ENCODE measurements at regions not wholly inside any gene's neighbourhood (a gene's known extent, or its start where the extent isn't known, plus 50 kb on each side); places are given as distances from the start of the nearest gene placed in this dataset.

DNA sequence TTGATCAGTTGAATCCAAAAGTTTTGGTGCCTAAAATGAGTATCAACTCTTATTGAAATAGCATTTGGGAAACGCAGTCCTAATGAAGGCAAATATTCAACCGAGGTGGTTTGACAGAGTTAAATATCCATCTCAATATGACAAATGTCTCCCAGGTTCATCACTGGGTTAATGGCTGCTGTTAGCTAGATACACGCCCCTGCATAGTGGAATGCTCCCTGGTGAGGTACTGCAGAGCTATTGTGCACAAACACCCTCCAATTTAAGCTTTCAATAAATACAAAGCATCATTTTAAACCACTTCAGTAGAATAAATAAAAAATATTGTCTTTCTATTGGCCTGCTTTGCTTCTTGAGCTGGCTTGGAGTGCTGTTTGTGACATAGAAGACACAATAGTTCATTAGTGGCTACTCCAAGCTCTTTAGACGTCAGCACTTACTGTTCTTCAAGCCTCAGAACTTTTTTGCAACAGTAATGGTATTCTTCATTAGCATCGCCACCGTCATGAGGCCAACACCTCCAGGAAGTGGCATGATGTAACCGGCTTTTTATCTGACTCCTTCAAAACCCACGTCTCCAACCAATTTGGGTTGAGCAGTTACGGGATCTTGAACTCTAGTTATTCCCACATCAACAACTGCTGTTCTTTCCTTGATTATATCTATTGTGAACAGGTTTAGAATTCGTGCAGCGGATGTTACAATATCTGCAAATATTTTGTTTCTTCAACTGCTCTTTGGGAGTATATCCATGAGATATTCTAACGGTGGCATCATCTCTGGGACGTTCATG lies 1159.6 kb upstream of the EPHA6 start:
- Mint-ChIP-seq H3K27me3 (ENCODE audit: unreplicated experiment) (peaks cover 4% of the 10 kb centered on the region), H3K36me3 (ENCODE audit: unreplicated experiment) (no peaks in the 10 kb centered on the region), H3K27ac (ENCODE audit: unreplicated experiment) (no peak overlapping the region), H3K4me3 (ENCODE audit: unreplicated experiment) (no peak overlapping the region), H3K9me3 (ENCODE audit: unreplicated experiment) (peaks cover 1% of the 10 kb centered on the region), H3K4me1 (ENCODE audit: low read depth, unreplicated experiment) (no peaks in the 10 kb centered on the region)
- TF ChIP-seq CTCF (IDR thresholded peaks at IDR 0.05; ENCODE audit: partially characterized antibody, unreplicated experiment), result no peak
- no peak for DNase-seq

DNA sequence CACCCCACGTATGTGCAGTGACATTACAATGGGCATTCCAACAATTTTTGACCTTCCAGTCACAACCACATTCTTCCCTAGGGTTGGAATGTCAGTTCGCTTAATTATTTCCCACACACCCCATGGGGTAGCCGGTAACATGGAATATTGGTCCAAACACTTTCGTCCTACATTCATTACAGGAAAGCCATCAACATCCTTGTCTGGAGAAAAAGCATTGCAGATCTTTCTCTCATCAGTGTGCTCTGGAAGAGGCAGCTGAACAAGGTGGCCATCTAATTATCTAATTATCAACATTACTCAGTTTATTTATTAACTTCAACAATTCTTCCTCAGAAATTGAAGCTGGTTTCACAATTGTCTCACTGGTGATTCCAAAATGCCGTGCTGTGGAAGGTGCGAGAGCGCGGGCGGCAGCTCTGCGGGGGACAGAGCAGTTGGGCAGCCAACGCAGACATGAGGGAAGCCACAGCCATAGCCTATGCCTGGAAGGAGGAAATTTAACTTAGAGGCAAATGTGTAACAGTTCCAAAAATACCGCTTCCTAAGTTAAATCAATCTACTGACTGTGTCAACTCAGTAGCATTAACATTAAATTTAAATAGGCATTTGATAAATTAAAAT lies 1158.9 kb upstream of the EPHA6 start:
- Mint-ChIP-seq H3K36me3 (ENCODE audit: unreplicated experiment) (no peaks in the 10 kb centered on the region), H3K4me3 (ENCODE audit: unreplicated experiment) (no peak overlapping the region), H3K27ac (ENCODE audit: unreplicated experiment) (no peak overlapping the region), H3K9me3 (ENCODE audit: unreplicated experiment) (peaks cover 3% of the 10 kb centered on the region), H3K4me1 (ENCODE audit: low read depth, unreplicated experiment) (no peaks in the 10 kb centered on the region), H3K27me3 (ENCODE audit: unreplicated experiment) (peaks cover 4% of the 10 kb centered on the region)
- TF ChIP-seq CTCF (IDR thresholded peaks at IDR 0.05; ENCODE audit: partially characterized antibody, unreplicated experiment), result no peak
- DNase-seq, result no peak

DNA sequence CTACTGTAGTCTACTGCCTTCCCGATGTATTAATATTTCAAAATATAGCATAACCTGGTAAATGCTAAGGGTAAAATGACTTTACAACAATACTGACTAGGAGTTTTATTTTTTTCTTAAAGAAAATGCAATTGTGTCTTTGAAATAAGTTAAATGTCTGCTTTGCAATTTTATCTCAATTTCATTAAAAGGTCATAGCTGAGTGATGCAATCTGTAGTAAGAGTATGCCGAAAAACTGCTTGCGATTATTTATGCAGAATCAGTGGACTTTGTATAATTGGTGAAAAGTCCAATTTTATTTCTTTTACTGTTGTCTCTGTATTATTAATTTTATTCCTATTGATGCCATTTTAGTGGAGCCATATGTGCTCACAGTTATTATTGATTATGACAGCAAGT lies 1143.6 kb upstream of the EPHA6 start:
- TF ChIP-seq CTCF (IDR thresholded peaks at IDR 0.05; ENCODE audit: partially characterized antibody, unreplicated experiment), result no peak
- Mint-ChIP-seq H3K27me3 (ENCODE audit: unreplicated experiment) (no peaks in the 10 kb centered on the region), H3K4me1 (ENCODE audit: low read depth, unreplicated experiment) (peaks cover 2% of the 10 kb centered on the region), H3K27ac (ENCODE audit: unreplicated experiment) (no peak overlapping the region), H3K9me3 (ENCODE audit: unreplicated experiment) (no peaks in the 10 kb centered on the region), H3K4me3 (ENCODE audit: unreplicated experiment) (no peak overlapping the region), H3K36me3 (ENCODE audit: unreplicated experiment) (no peaks in the 10 kb centered on the region)
- no peak for DNase-seq

DNA sequence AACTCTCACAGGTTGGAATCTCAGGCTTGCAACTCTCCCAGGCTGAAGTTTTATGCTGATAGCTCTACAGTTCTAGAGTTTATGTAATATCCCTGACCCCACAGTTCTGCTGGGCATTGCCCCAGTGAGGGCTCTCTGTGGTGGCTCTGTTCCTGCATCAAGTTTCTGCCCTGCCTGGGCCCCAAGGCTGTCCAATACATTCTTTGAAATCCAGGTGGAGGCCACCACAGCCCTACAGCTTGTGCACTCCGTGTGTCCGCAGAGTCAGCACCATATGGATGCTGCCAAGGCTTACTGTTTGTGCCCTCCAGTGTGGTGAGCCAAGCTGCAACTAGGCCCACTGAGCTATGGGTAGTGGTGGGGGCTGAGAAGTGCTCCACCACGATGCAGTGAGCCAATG lies 1141.2 kb upstream of the EPHA6 start:
- peaks cover 2% of the 10 kb centered on the region for H3K4me1 Mint-ChIP-seq (ENCODE audit: low read depth, unreplicated experiment)
- H3K4me3 Mint-ChIP-seq (ENCODE audit: unreplicated experiment), result no peak overlapping the region
- no peak for TF ChIP-seq CTCF (IDR thresholded peaks at IDR 0.05; ENCODE audit: partially characterized antibody, unreplicated experiment)

GRCh38 chr3:95705786-95706418 lies 1108.5 kb upstream of the EPHA6 start:
- Mint-ChIP-seq H3K27ac (ENCODE audit: unreplicated experiment) (no peak overlapping the region), H3K4me1 (ENCODE audit: low read depth, unreplicated experiment) (no peaks in the 10 kb centered on the region), H3K36me3 (ENCODE audit: unreplicated experiment) (peaks cover 5% of the 10 kb centered on the region), H3K27me3 (ENCODE audit: unreplicated experiment) (peaks cover 5% of the 10 kb centered on the region), H3K4me3 (ENCODE audit: unreplicated experiment) (no peak overlapping the region), H3K9me3 (ENCODE audit: unreplicated experiment) (no peaks in the 10 kb centered on the region)
- no peak for TF ChIP-seq CTCF (IDR thresholded peaks at IDR 0.05; ENCODE audit: partially characterized antibody, unreplicated experiment)
- no peak for DNase-seq

More for the DNA sequence above, 1141.2 kb upstream of the EPHA6 start:
- no peak for DNase-seq
- Mint-ChIP-seq H3K27ac (ENCODE audit: unreplicated experiment) (no peak overlapping the region), H3K9me3 (ENCODE audit: unreplicated experiment) (no peaks in the 10 kb centered on the region), H3K27me3 (ENCODE audit: unreplicated experiment) (no peaks in the 10 kb centered on the region), H3K36me3 (ENCODE audit: unreplicated experiment) (no peaks in the 10 kb centered on the region)

All from glutamatergic neuron (in vitro differentiated cells).